ENCODE measurements at regions not wholly inside any gene's neighbourhood (a gene's known extent, or its start where the extent isn't known, plus 50 kb on each side); places are given as distances from the start of the nearest gene placed in this dataset.

GRCh38 chr13:54357284-54357933 lies 1328.8 kb downstream of the OLFM4 start:
- H3K36me3 ChIP-seq (ENCODE audit: control insufficient read depth, insufficient read depth, low read length), result no peaks in the 10 kb centered on the region
- 69% methylated on average over 5 of the region's 5 CpGs for WGBS (ENCODE audit: insufficient coverage)
- Mint-ChIP-seq H3K27ac (no peak overlapping the region), H3K4me1 (no peaks in the 10 kb centered on the region), H3K27me3 (ENCODE audit: low read depth in 2 of 2) (no peaks in the 10 kb centered on the region), H3K9me3 (peaks cover 9 to 10% of the 10 kb centered on the region in 2 donors), H3K4me3 (no peak overlapping the region), H3K36me3 (no peaks in the 10 kb centered on the region)
- DNase-seq (no peak), ATAC-seq (no peak)
- TF ChIP-seq CTCF (IDR thresholded peaks at IDR 0.05), result no peak
- no peak overlapping the region for H3K27ac ChIP-seq (ENCODE audit: low read length)
- peaks cover 3% of the 10 kb centered on the region for H3K9me3 ChIP-seq (ENCODE audit: control insufficient read depth, insufficient read depth, low read length)
- no peaks in the 10 kb centered on the region for H3K4me1 ChIP-seq (ENCODE audit: control insufficient read depth, insufficient read depth, low read length)
- intact Hi-C loops (cut with micrococcal nuclease), result no loop called here
- no peaks in the 10 kb centered on the region for H3K27me3 ChIP-seq (ENCODE audit: control insufficient read depth, insufficient read depth, low read length)
- H3K4me3 ChIP-seq (ENCODE audit: low read length), result no peak overlapping the region

- Histone ChIP-seq H3K36me3 (ENCODE audit: control insufficient read depth, insufficient read depth, low read length) (no peaks in the 10 kb centered on the region), H3K27me3 (ENCODE audit: control insufficient read depth, insufficient read depth, low read length) (no peaks in the 10 kb centered on the region), H3K9me3 (ENCODE audit: control insufficient read depth, insufficient read depth, low read length) (peaks cover 3% of the 10 kb centered on the region), H3K4me3 (ENCODE audit: low read length) (no peak overlapping the region), H3K27ac (ENCODE audit: low read length) (no peak overlapping the region), H3K4me1 (ENCODE audit: control insufficient read depth, insufficient read depth, low read length) (no peaks in the 10 kb centered on the region)
- Mint-ChIP-seq H3K36me3 (no peaks in the 10 kb centered on the region), H3K4me1 (no peaks in the 10 kb centered on the region), H3K27me3 (ENCODE audit: low read depth in 2 of 2) (no peaks in the 10 kb centered on the region), H3K9me3 (peaks cover 5 to 6% of the 10 kb centered on the region in 2 donors), H3K27ac (no peak overlapping the region), H3K4me3 (no peak overlapping the region)
- ATAC-seq (no peak), DNase-seq (no peak)
- intact Hi-C loops (cut with micrococcal nuclease), result no loop called here
- no peak for TF ChIP-seq CTCF (IDR thresholded peaks at IDR 0.05)
- no CpG with 5 or more reads among the region's 1 CpG for WGBS (ENCODE audit: insufficient coverage)
Observed at GRCh38 chr13:54361460-54361859, 1332.8 kb downstream of the OLFM4 start.

- DNase-seq (no peak), ATAC-seq (no peak)
- no peaks in the 10 kb centered on the region for H3K27me3 ChIP-seq (ENCODE audit: control insufficient read depth, insufficient read depth, low read length)
- Mint-ChIP-seq H3K27ac (no peak overlapping the region), H3K4me3 (no peak overlapping the region), H3K9me3 (peaks cover 10 to 20% of the 10 kb centered on the region in 2 donors), H3K27me3 (ENCODE audit: low read depth in 2 of 2) (no peaks in the 10 kb centered on the region), H3K36me3 (peaks cover 9% of the 10 kb centered on the region), H3K4me1 (no peaks in the 10 kb centered on the region)
- H3K4me1 ChIP-seq (ENCODE audit: control insufficient read depth, insufficient read depth, low read length), result no peaks in the 10 kb centered on the region
- H3K27ac ChIP-seq (ENCODE audit: low read length), result no peak overlapping the region
- no peak for TF ChIP-seq CTCF (IDR thresholded peaks at IDR 0.05)
- H3K36me3 ChIP-seq (ENCODE audit: control insufficient read depth, insufficient read depth, low read length), result no peaks in the 10 kb centered on the region
- no peaks in the 10 kb centered on the region for H3K9me3 ChIP-seq (ENCODE audit: control insufficient read depth, insufficient read depth, low read length)
- intact Hi-C loops (cut with micrococcal nuclease), result no loop called here
- WGBS (ENCODE audit: insufficient coverage), result no CpG with 5 or more reads among the region's 1 CpG
- no peak overlapping the region for H3K4me3 ChIP-seq (ENCODE audit: low read length)
Observed at GRCh38 chr13:54366728-54367127, 1338.1 kb downstream of the OLFM4 start.

GRCh38 chr13:54367639-54368271 lies 1339.1 kb downstream of the OLFM4 start:
- no peaks in the 10 kb centered on the region for H3K4me1 ChIP-seq (ENCODE audit: control insufficient read depth, insufficient read depth, low read length)
- no peak overlapping the region for H3K27ac ChIP-seq (ENCODE audit: low read length)
- H3K27me3 ChIP-seq (ENCODE audit: control insufficient read depth, insufficient read depth, low read length), result no peaks in the 10 kb centered on the region
- H3K4me1 Mint-ChIP-seq, result no peaks in the 10 kb centered on the region
- H3K4me3 Mint-ChIP-seq, result no peak overlapping the region
- intact Hi-C loops (cut with micrococcal nuclease), result no loop called here
- H3K27me3 Mint-ChIP-seq (ENCODE audit: low read depth in 2 of 2), result no peaks in the 10 kb centered on the region
- H3K27ac Mint-ChIP-seq, result no peak overlapping the region
- peaks cover 9% of the 10 kb centered on the region for H3K36me3 Mint-ChIP-seq
- H3K4me3 ChIP-seq (ENCODE audit: low read length), result no peak overlapping the region
- no peaks in the 10 kb centered on the region for H3K9me3 ChIP-seq (ENCODE audit: control insufficient read depth, insufficient read depth, low read length)
- WGBS (ENCODE audit: insufficient coverage), result 86% methylated on average over 4 of the region's 5 CpGs
- H3K36me3 ChIP-seq (ENCODE audit: control insufficient read depth, insufficient read depth, low read length), result no peaks in the 10 kb centered on the region
- no peak for TF ChIP-seq CTCF (IDR thresholded peaks at IDR 0.05)
- ATAC-seq (no peak), DNase-seq (no peak)
- peaks cover 10 to 20% of the 10 kb centered on the region in 2 donors for H3K9me3 Mint-ChIP-seq
